ENCODE measurements at regions not wholly inside any gene's neighbourhood (a gene's known extent, or its start where the extent isn't known, plus 50 kb on each side); places are given as distances from the start of the nearest gene placed in this dataset.

DNA sequence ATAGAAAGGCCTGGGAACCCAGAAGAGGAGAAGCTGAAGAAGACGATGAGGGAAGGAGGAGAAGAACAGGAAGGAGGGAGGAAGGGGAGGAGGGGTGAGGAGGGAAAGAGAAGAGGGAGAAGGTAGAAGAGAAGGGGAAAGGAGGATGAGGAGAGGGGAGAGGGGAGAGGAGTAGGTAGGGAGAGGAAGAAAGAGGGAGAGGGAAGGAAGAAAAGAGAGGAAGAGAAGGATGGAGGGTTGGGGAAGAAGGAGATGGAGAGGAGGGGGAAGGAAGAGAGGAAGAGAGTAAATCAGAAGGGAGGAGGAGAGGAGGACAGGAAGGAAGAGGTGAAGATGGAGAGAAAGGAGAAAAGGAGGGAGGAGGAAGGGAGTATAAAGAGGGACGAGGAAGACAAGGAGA is 109.6 kb upstream of the IRX6 start:
- Histone ChIP-seq H3K4me1 (no peaks in the 10 kb centered on the region), H3K27me3 (no peaks in the 10 kb centered on the region), H3K27ac (no peak overlapping the region), H3K36me3 (no peaks in the 10 kb centered on the region), H3K9me3 (no peaks in the 10 kb centered on the region), H3K4me3 (replicated peaks in 1 of 3) (no peak overlapping the region)
- intact Hi-C loops (cut with DNase I): no loop called here
- WGBS, 2 donors: 26 to 43% methylated on average over 2 of the region's 2 CpGs
- TF ChIP-seq POLR2A (IDR thresholded peaks at IDR 0.05): no peak
- no peak for TF ChIP-seq CTCF (IDR thresholded peaks at IDR 0.05)
- DNase-seq: no peak

- DNase-seq: no peak
- H3K4me1 ChIP-seq: no peaks in the 10 kb centered on the region
- TF ChIP-seq CTCF (IDR thresholded peaks at IDR 0.05): no peak
- TF ChIP-seq POLR2A (IDR thresholded peaks at IDR 0.05): no peak
- H3K4me3 ChIP-seq (replicated peaks in 1 of 3): no peak overlapping the region
- intact Hi-C loops (cut with DNase I): no loop called here
- no peaks in the 10 kb centered on the region for H3K9me3 ChIP-seq
- no peaks in the 10 kb centered on the region for H3K36me3 ChIP-seq
- 76 to 78% methylated on average over 5 of the region's 5 CpGs for WGBS, 2 donors
- no peak overlapping the region for H3K27ac ChIP-seq
- H3K27me3 ChIP-seq: no peaks in the 10 kb centered on the region
Measured at GRCh38 chr16:55214974-55215494, 109.0 kb upstream of the IRX6 start.

GRCh38 chr16:55217392-55217791 is 106.6 kb upstream of the IRX6 start:
- intact Hi-C loops (cut with DNase I): no loop called here
- Histone ChIP-seq H3K27me3 (no peaks in the 10 kb centered on the region), H3K36me3 (no peaks in the 10 kb centered on the region), H3K4me1 (no peaks in the 10 kb centered on the region), H3K4me3 (replicated peaks in 1 of 3) (no peak overlapping the region), H3K27ac (no peak overlapping the region), H3K9me3 (no peaks in the 10 kb centered on the region)
- TF ChIP-seq POLR2A (IDR thresholded peaks at IDR 0.05) (no peak), CTCF (IDR thresholded peaks at IDR 0.05) (no peak)
- 39 to 95% methylated on average over 2 of the region's 2 CpGs for WGBS, 2 donors
- DNase-seq: no peak

GRCh38 chr16:55221836-55222235 is 102.2 kb upstream of the IRX6 start:
- WGBS, 2 donors: 81 to 87% methylated on average over 3 of the region's 3 CpGs
- intact Hi-C loops (cut with DNase I): no loop called here
- Histone ChIP-seq H3K9me3 (no peaks in the 10 kb centered on the region), H3K36me3 (no peaks in the 10 kb centered on the region), H3K27me3 (no peaks in the 10 kb centered on the region), H3K27ac (no peak overlapping the region), H3K4me3 (replicated peaks in 1 of 3) (no peak overlapping the region), H3K4me1 (no peaks in the 10 kb centered on the region)
- no peak for DNase-seq
- TF ChIP-seq POLR2A (IDR thresholded peaks at IDR 0.05) (no peak), CTCF (IDR thresholded peaks at IDR 0.05) (no peak)

GRCh38 chr16:55222486-55222885 is 101.5 kb upstream of the IRX6 start:
- H3K4me3 ChIP-seq (replicated peaks in 1 of 3): no peak overlapping the region
- 58 to 69% methylated on average over 7 of the region's 7 CpGs for WGBS, 2 donors
- no peak for DNase-seq
- H3K27ac ChIP-seq: no peak overlapping the region
- H3K27me3 ChIP-seq: no peaks in the 10 kb centered on the region
- intact Hi-C loops (cut with DNase I): no loop called here
- no peak for TF ChIP-seq CTCF (IDR thresholded peaks at IDR 0.05)
- no peak for TF ChIP-seq POLR2A (IDR thresholded peaks at IDR 0.05)
- H3K4me1 ChIP-seq: no peaks in the 10 kb centered on the region
- no peaks in the 10 kb centered on the region for H3K36me3 ChIP-seq
- H3K9me3 ChIP-seq: no peaks in the 10 kb centered on the region
